GM13977 (cell line): ENCODE measurements at regions not wholly inside any gene's neighbourhood (a gene's known extent, or its start where the extent isn't known, plus 50 kb on each side); places are given as distances from the start of the nearest gene placed in this dataset.

ENCODE experiments used
- DNase-seq: peaks from one replicate; pipeline ENCODE4 v3.0.0; 2012; ENCODE audit warnings: low spot score
- CTCF ChIP-seq: IDR thresholded peaks from 2 replicates; pipeline ENCODE4 v1.5.1; 2012; ENCODE audit warnings: mild to moderate bottlenecking, control low read depth; ENCODE audit not compliant: insufficient read depth; ENCODE audit errors: extremely low read depth, missing control alignments
- in situ Hi-C: fragments of 300-500 bp; cut with MboI; formaldehyde crosslinking; loops from one replicate; pipeline ENCODE4 v1.12.0; 2022; ENCODE audit warnings: low sequenced_read_pairs, low pct_unique_long_range_greater_than_20kb, mixed read lengths, inconsistent platforms; ENCODE audit not compliant: unreplicated experiment

GRCh38 chr6:134425513-134425912 lies 107.6 kb upstream of the SGK1 start:
- in situ Hi-C loops: no loop called here
- no peak for DNase-seq
- TF ChIP-seq CTCF: no peak

DNA sequence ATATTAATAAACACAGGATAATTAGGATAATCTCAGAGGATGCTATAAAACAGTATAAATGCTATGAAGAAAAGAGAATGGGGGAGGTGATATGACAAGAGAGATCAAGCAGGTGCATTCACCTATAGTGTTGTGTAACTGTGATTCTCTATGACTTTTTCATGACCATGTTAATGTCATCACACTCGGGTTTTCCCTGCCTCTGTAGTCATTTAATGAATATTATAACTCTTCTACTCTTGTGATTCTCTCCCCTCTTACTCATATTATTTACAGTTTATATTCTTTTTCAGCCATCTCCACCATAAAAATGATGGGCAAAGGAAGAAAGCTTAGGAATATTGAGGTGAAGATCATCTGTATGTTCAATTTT lies 106.9 kb upstream of the SGK1 start:
- no peak for TF ChIP-seq CTCF
- DNase-seq: no peak
- in situ Hi-C loops: no loop called here

DNA sequence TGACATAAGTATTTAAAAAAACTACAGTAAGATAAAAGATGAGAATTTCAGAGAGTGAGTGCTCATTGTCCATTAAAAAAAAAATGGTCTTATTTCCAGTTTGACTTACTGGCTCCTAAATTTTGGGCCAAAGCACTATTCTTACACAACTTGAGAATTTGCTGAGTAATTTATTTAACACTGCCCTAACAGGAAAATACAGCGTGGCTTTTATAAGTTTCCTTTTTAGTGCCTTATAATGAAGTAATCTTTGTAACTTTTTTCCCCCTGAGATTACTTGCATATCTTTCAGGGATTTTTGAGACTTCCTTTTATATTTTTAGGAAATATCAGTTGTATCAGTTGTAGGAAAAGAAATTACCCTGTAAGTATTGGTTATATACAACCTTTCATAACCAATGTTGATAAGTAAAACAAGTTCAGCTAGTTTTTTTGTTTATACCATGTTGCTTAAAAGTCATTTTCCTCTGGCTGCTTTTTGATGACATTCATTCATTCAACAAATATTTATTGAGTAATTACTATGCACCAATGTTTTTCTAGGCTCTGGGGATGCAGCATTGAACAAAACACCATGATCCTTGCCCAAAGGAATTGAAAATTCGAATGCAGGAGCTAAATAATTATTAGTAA lies 106.4 kb upstream of the SGK1 start:
- in situ Hi-C loops: no loop called here
- DNase-seq: no peak
- TF ChIP-seq CTCF: no peak

- TF ChIP-seq CTCF: no peak
- in situ Hi-C loops: no loop called here
- DNase-seq: no peak
Observed at GRCh38 chr6:134422426-134423231, 104.7 kb upstream of the SGK1 start.

DNA sequence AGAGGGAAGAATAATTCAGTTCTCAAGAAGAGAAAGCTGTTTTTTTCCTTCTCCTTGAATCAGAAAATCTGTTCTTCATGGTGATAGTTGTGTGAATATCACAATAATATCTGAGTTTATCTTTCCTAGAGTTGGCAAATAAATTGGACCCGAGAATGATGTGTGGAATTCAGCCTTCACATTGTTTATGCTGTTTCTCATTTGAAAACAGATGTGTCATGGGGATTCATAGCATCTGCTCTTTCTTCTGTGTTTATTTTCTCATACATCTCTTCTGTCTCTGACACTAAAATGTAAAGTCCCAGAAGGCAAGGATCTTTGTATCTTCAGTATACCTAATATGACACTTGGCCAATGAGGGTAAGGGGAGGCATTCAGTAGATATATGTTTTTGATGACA lies 103.6 kb upstream of the SGK1 start:
- DNase-seq: no peak
- in situ Hi-C loops: no loop called here
- TF ChIP-seq CTCF: no peak

- no peak for DNase-seq
- TF ChIP-seq CTCF: no peak
- in situ Hi-C loops: no loop called here
Observed at GRCh38 chr6:134420614-134421181, 102.8 kb upstream of the SGK1 start.
